NCI-H2227 treated with DMSO at 0.1 percent for 48 hours (cell line): ENCODE measurements at regions not wholly inside any gene's neighbourhood (a gene's known extent, or its start where the extent isn't known, plus 50 kb on each side); places are given as distances from the start of the nearest gene placed in this dataset.
A peak's percentile ranks its signal among the peaks of the same experiment; 100 is the strongest.
"Not testable (repeated sequence)": the region's sequence is repeated elsewhere in the genome, so short reads cannot be mapped to it uniquely, and the experiment has no call there.

Experiments
- DNase-seq: peaks from one replicate; lab custom pipeline; 2025; lab: John Stamatoyannopoulos, UW

GRCh38 chr17:33837281-33837680 is 417.8 kb upstream of the CCL2 start:
- DNase-seq: no peak

- DNase-seq: no peak
Measured at GRCh38 chr17:33838281-33838680, 416.8 kb upstream of the CCL2 start.

GRCh38 chr17:33847900-33848299 is 407.2 kb upstream of the CCL2 start:
- no peak for DNase-seq

- DNase-seq: no peak
Measured at GRCh38 chr17:33848433-33848832, 406.7 kb upstream of the CCL2 start.

GRCh38 chr17:33854596-33854995 is 400.5 kb upstream of the CCL2 start:
- peak; percentile 50 for DNase-seq

GRCh38 chr17:33858121-33858520 is 397.0 kb upstream of the CCL2 start:
- no peak for DNase-seq

GRCh38 chr17:33858682-33859081 is 396.4 kb upstream of the CCL2 start:
- no peak for DNase-seq

GRCh38 chr17:33862772-33863602 is 392.1 kb upstream of the CCL2 start:
- DNase-seq: no peak

- DNase-seq: peak; percentile 45
Measured at GRCh38 chr17:33864758-33865229, 390.3 kb upstream of the CCL2 start.

GRCh38 chr17:33868899-33869298 is 386.2 kb upstream of the CCL2 start:
- DNase-seq: no peak

GRCh38 chr17:33870936-33871335 is 384.1 kb upstream of the CCL2 start:
- DNase-seq: no peak

- DNase-seq: peak; percentile 35
Measured at GRCh38 chr17:33871720-33872540, 383.2 kb upstream of the CCL2 start.

- no peak for DNase-seq
Measured at GRCh38 chr17:33873201-33873617, 381.9 kb upstream of the CCL2 start.

GRCh38 chr17:33874617-33875060 is 380.4 kb upstream of the CCL2 start:
- DNase-seq: no peak

- DNase-seq: no peak
Measured at GRCh38 chr17:33875973-33876372, 379.1 kb upstream of the CCL2 start.

- DNase-seq: not testable (repeated sequence)
Measured at GRCh38 chr17:33882273-33882672, 372.8 kb upstream of the CCL2 start.

GRCh38 chr17:33882677-33883076 is 372.4 kb upstream of the CCL2 start:
- DNase-seq: not testable (repeated sequence)

- no peak for DNase-seq
Measured at GRCh38 chr17:33888455-33888854, 366.6 kb upstream of the CCL2 start.

GRCh38 chr17:33889040-33889439 is 366.0 kb upstream of the CCL2 start:
- DNase-seq: no peak

GRCh38 chr17:33889766-33890165 is 365.3 kb upstream of the CCL2 start:
- DNase-seq: no peak

- no peak for DNase-seq
Measured at GRCh38 chr17:33892717-33893591, 362.1 kb upstream of the CCL2 start.

GRCh38 chr17:33895491-33895890 is 359.6 kb upstream of the CCL2 start:
- DNase-seq: no peak
